ENCODE measurements at regions not wholly inside any gene's neighbourhood (a gene's known extent, or its start where the extent isn't known, plus 50 kb on each side); places are given as distances from the start of the nearest gene placed in this dataset.

- DNase-seq (ENCODE audit: extremely low read depth, low read depth), result no peak
Observed at GRCh38 chr5:104385906-104386305, 823.3 kb upstream of the NUDT12 start.

GRCh38 chr5:104375345-104375744, 812.8 kb upstream of the NUDT12 start:
- no peak for TF ChIP-seq CTCF (IDR thresholded peaks at IDR 0.05; ENCODE audit: low read depth, low read length, missing control alignments)
- DNase-seq (ENCODE audit: extremely low read depth, low read depth), result no peak
- H3K4me3 ChIP-seq (replicated peaks; ENCODE audit: low read depth, low read length), result no peak overlapping the region

More at GRCh38 chr5:104385906-104386305, 823.3 kb upstream of the NUDT12 start:
- no peak overlapping the region for H3K4me3 ChIP-seq (replicated peaks; ENCODE audit: low read depth, low read length)
- TF ChIP-seq CTCF (IDR thresholded peaks at IDR 0.05; ENCODE audit: low read depth, low read length, missing control alignments), result no peak

DNA sequence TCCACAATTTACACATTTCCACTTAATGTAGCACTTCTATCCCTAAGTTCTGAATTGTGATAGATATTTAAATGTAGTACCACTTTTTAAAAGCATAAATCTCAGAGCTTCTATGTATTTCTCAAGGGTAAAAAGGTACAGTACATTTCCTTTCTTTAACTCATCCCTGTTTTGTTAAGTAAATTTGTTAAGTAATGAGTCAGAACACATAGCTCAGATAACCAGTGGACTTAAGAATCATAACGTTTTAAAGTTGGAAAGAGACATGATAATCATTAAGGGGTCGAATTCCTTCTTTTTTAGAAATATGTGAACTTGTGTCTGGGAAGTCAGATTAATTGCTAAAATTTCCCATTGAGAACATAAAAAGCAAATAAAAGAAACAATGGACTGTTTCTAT, 810.2 kb upstream of the NUDT12 start:
- no peak for TF ChIP-seq CTCF (IDR thresholded peaks at IDR 0.05; ENCODE audit: low read depth, low read length, missing control alignments)
- H3K4me3 ChIP-seq (replicated peaks; ENCODE audit: low read depth, low read length), result no peak overlapping the region
- no peak for DNase-seq (ENCODE audit: extremely low read depth, low read depth)

- DNase-seq (ENCODE audit: extremely low read depth, low read depth), result no peak
- H3K4me3 ChIP-seq (replicated peaks; ENCODE audit: low read depth, low read length), result no peak overlapping the region
- no peak for TF ChIP-seq CTCF (IDR thresholded peaks at IDR 0.05; ENCODE audit: low read depth, low read length, missing control alignments)
Observed at GRCh38 chr5:104372376-104372775, 809.8 kb upstream of the NUDT12 start.

GRCh38 chr5:104370523-104370922, 807.9 kb upstream of the NUDT12 start:
- H3K4me3 ChIP-seq (replicated peaks; ENCODE audit: low read depth, low read length), result no peak overlapping the region
- TF ChIP-seq CTCF (IDR thresholded peaks at IDR 0.05; ENCODE audit: low read depth, low read length, missing control alignments), result no peak
- DNase-seq (ENCODE audit: extremely low read depth, low read depth), result no peak

DNA sequence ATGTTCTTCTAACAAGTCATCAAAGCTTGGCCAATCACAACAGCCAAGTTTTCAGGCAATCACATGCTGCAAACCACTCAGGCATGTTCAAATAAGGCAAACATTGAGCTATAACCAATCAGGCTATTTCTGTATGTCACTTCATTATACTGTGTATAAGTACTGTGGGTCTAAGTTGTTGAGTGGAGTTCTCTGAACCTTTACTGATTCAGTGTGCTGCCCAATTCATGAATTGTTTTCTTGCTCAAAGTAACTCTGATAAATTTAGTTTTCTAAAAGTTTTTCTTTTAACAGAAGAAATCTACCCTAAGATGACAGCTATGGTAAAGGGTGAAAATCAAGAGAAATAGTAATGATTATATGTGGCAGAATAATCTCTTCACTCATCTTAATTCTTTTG, 805.4 kb upstream of the NUDT12 start:
- no peak overlapping the region for H3K4me3 ChIP-seq (replicated peaks; ENCODE audit: low read depth, low read length)
- DNase-seq (ENCODE audit: extremely low read depth, low read depth), result no peak
- no peak for TF ChIP-seq CTCF (IDR thresholded peaks at IDR 0.05; ENCODE audit: low read depth, low read length, missing control alignments)

DNA sequence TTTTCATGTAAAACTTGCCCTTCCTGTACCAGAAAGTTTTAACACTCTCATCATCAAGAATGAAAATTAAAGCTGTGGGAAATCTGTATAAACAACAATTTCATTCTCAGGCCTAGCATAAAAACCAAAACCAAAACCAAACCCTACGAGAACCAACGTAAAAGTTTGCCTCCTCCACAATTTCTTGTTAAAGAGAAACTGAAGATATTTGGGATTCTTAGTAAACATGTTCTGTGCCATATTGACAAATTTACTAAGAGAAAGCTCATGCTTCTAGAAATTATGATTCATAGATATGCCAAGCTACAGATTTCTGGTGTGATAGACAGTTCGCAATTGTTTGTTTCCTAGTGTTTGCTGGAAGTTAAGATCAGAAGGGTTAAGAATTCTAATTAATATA, 801.0 kb upstream of the NUDT12 start:
- no peak overlapping the region for H3K4me3 ChIP-seq (replicated peaks; ENCODE audit: low read depth, low read length)
- no peak for DNase-seq (ENCODE audit: extremely low read depth, low read depth)
- no peak for TF ChIP-seq CTCF (IDR thresholded peaks at IDR 0.05; ENCODE audit: low read depth, low read length, missing control alignments)

Measured in HFF-Myc (cell line).